ENCODE measurements at regions not wholly inside any gene's neighbourhood (a gene's known extent, or its start where the extent isn't known, plus 50 kb on each side); places are given as distances from the start of the nearest gene placed in this dataset.

DNA sequence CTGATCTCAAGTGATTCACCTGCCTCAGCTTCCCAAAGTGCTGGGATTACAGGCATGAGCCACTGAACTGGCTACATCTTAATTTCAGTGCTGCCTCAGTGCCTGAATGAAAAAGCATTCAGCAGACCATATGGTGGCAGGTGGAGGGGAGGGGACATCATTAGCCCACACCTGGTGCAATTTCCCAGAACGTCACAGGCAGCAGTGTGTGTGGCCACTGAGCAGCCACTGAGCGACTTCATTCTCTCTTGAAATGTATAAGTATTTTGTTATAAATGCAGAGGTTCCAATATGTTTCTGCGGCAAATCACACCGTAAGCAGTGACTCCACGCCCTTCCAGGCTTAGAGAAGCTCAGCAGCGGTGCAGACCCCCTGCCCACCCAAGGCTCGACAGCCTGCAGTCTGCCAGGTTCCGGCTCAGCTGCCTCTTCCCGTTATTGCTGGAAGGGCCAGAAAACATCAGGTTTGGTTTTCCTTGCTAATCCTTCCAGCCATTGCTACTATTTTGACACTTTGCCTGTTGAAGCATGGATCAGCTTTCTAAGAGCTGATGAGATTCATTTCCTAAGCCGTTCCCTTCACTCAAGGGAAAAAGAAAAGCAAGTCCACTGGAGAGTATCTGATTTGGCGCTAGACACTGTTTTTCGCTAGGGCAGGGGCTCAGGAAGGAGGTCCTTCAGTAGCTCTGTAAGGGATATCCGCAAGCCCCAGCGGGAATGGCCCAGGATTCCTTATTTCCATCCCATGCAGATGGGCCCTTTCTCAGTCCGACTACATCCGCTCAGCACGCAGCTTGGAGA is 250.7 kb downstream of the VAPA start:
- no peak for DNase-seq (ENCODE audit: low spot score, unreplicated experiment)
- no peaks in the 10 kb centered on the region for H3K9me3 Mint-ChIP-seq (ENCODE audit: low read depth)
- H3K27ac Mint-ChIP-seq: no peak overlapping the region
- peaks cover 12% of the 10 kb centered on the region for H3K27me3 Mint-ChIP-seq
- no peaks in the 10 kb centered on the region for H3K36me3 Mint-ChIP-seq (ENCODE audit: insufficient read depth)
- peaks cover 10% of the 10 kb centered on the region for H3K4me1 Mint-ChIP-seq (ENCODE audit: low read depth)
- TF ChIP-seq, protein P1, sequence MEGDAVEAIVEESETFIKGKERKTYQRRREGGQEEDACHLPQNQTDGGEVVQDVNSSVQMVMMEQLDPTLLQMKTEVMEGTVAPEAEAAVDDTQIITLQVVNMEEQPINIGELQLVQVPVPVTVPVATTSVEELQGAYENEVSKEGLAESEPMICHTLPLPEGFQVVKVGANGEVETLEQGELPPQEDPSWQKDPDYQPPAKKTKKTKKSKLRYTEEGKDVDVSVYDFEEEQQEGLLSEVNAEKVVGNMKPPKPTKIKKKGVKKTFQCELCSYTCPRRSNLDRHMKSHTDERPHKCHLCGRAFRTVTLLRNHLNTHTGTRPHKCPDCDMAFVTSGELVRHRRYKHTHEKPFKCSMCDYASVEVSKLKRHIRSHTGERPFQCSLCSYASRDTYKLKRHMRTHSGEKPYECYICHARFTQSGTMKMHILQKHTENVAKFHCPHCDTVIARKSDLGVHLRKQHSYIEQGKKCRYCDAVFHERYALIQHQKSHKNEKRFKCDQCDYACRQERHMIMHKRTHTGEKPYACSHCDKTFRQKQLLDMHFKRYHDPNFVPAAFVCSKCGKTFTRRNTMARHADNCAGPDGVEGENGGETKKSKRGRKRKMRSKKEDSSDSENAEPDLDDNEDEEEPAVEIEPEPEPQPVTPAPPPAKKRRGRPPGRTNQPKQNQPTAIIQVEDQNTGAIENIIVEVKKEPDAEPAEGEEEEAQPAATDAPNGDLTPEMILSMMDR (IDR thresholded peaks at IDR 0.05; ENCODE audit: unreplicated experiment): no peak
- no peak overlapping the region for H3K4me3 Mint-ChIP-seq (ENCODE audit: low read depth)

DNA sequence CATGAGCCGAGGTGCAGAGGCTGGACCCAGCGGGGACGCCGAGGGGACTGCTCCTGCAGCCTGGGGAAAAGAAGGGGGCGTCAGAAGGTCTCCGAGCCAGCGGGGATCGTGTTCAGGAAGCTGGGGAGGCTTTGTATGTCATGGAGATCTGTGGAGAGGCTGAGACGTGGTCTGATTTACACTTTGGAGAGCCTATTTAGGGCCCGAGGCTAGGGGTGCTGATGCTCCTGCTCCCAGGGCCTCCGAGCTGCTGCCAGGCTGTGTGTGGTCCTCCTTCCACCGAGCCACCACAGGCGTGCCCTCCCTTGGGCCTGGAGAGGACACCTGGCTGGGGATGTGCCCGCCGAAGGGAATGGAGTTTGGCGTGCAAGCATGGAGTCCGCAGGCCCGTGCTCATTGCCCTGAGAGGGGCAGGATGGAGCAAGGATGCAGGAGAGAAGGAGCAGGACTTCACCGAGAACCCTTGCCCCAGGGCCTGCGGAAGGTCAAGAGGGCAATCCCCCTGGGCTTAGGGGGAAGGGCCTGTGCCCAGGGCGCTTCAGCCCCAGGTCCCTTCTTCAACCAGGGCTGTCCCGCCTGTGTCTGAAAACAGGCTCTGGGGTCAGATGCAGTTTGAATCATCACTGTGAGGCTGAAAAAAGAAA is 252.5 kb downstream of the VAPA start:
- no peak for DNase-seq (ENCODE audit: low spot score, unreplicated experiment)
- TF ChIP-seq, protein P1 (IDR thresholded peaks at IDR 0.05; ENCODE audit: unreplicated experiment): no peak
- Mint-ChIP-seq H3K27ac (no peak overlapping the region), H3K9me3 (ENCODE audit: low read depth) (no peaks in the 10 kb centered on the region), H3K27me3 (peaks cover 12% of the 10 kb centered on the region), H3K4me3 (ENCODE audit: low read depth) (no peak overlapping the region), H3K36me3 (ENCODE audit: insufficient read depth) (no peaks in the 10 kb centered on the region), H3K4me1 (ENCODE audit: low read depth) (peaks cover 15% of the 10 kb centered on the region)

DNA sequence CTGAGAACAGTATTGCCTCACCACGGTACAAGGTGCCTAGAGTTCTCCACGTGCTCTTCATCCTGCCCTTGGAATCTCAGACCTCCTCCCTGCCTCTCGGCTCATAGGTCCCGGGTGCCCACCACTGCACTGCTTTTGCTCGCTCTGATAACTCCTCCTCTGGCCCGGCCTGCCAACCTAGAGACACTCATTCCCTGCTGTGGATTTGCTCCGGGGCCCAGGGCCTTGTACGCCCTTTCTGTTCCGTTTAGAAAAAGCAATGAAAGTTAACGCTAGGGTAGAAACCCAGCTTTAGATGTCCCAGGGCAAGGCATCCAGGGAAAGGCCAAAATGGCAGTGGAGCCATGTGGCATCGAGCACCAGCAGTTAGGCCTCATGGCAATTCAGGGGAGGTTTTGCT is 253.9 kb downstream of the VAPA start:
- H3K4me3 Mint-ChIP-seq (ENCODE audit: low read depth): no peak overlapping the region
- TF ChIP-seq, protein P1 (IDR thresholded peaks at IDR 0.05; ENCODE audit: unreplicated experiment): no peak
- peaks cover 12% of the 10 kb centered on the region for H3K27me3 Mint-ChIP-seq
- H3K27ac Mint-ChIP-seq: no peak overlapping the region
- H3K4me1 Mint-ChIP-seq (ENCODE audit: low read depth): peaks cover 15% of the 10 kb centered on the region
- no peaks in the 10 kb centered on the region for H3K36me3 Mint-ChIP-seq (ENCODE audit: insufficient read depth)
- no peaks in the 10 kb centered on the region for H3K9me3 Mint-ChIP-seq (ENCODE audit: low read depth)
- DNase-seq (ENCODE audit: low spot score, unreplicated experiment): no peak

DNA sequence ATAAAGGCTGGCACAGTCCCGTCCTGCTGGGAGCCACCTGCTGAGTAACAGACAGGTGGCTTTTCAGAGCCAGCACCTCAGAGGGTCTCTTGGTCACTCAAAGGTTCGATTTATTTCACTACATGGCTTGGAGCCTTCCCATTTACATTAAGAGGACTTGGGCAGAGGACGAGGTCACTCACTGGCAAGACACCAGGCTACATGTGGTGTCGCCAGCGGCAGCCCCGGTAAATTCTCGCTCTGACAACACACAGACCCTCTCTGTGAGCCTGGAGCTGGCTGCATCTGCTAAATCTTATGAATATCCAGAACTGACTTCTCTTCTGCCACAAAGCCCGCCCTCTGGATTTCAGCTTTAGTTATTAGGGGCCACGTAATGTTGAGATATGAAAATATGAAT is 254.7 kb downstream of the VAPA start:
- Mint-ChIP-seq H3K4me3 (ENCODE audit: low read depth) (no peak overlapping the region), H3K36me3 (ENCODE audit: insufficient read depth) (no peaks in the 10 kb centered on the region), H3K27me3 (peaks cover 12% of the 10 kb centered on the region), H3K4me1 (ENCODE audit: low read depth) (peaks cover 12% of the 10 kb centered on the region), H3K9me3 (ENCODE audit: low read depth) (no peaks in the 10 kb centered on the region), H3K27ac (no peak overlapping the region)
- no peak for DNase-seq (ENCODE audit: low spot score, unreplicated experiment)
- TF ChIP-seq, protein P1 (IDR thresholded peaks at IDR 0.05; ENCODE audit: unreplicated experiment): no peak

DNA sequence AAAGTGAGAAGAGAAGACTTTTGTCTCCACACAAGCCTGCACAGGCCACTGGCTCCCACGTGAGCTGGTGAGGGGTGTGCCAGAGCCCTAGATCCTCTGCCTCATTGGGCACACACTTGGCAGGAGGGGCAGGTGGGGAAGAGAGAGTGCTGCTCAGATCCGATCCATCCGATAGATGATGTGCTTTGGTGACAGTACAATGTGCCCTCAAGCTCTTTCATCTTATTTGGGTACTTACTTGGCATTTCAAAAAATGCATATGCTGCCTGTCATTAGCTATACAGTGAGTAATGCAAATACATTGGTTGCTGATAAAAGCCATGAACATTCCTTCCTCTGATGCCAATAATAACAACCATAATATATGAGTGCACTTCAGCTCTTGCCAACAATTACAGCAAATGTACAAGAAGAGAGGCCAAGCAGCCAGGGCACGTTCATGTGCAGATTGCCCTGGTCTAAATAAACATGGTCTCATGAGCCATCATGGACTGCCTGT is 255.3 kb downstream of the VAPA start:
- peaks cover 12% of the 10 kb centered on the region for H3K4me1 Mint-ChIP-seq (ENCODE audit: low read depth)
- no peaks in the 10 kb centered on the region for H3K36me3 Mint-ChIP-seq (ENCODE audit: insufficient read depth)
- no peak overlapping the region for H3K4me3 Mint-ChIP-seq (ENCODE audit: low read depth)
- H3K27ac Mint-ChIP-seq: no peak overlapping the region
- no peaks in the 10 kb centered on the region for H3K9me3 Mint-ChIP-seq (ENCODE audit: low read depth)
- DNase-seq (ENCODE audit: low spot score, unreplicated experiment): no peak
- TF ChIP-seq, protein P1 (IDR thresholded peaks at IDR 0.05; ENCODE audit: unreplicated experiment): no peak
- H3K27me3 Mint-ChIP-seq: peaks cover 12% of the 10 kb centered on the region

Data from progenitor cell of endocrine pancreas (in vitro differentiated cells).